Glomerular visceral epithelial cell (primary cell): ENCODE measurements at regions not wholly inside any gene's neighbourhood (a gene's known extent, or its start where the extent isn't known, plus 50 kb on each side); places are given as distances from the start of the nearest gene placed in this dataset.
A peak's percentile ranks its signal among the peaks of the same experiment; 100 is the strongest.

Experiments
- DNase-seq: peaks from one replicate; pipeline ENCODE4 v3.0.0-alpha.2; 2016; ENCODE audit errors: extremely low spot score

DNA sequence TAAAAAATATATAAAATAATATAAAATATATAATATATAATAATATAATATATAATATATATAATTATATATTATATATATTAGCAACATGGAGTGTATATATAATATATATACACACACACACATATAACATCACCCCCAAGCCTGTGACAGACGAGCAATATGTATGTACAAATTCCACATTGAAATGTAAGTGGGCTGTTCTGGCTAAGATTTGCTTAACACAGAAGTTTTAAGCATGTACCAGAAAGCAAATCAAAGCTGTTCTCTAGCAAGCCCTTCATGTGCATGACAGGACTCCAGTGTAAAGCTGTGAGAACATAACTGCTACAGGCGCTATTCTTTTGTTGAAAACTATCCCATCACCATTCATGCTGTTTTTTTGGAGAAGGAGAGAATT, 261.7 kb upstream of the TNP1 start:
- DNase-seq: no peak

DNA sequence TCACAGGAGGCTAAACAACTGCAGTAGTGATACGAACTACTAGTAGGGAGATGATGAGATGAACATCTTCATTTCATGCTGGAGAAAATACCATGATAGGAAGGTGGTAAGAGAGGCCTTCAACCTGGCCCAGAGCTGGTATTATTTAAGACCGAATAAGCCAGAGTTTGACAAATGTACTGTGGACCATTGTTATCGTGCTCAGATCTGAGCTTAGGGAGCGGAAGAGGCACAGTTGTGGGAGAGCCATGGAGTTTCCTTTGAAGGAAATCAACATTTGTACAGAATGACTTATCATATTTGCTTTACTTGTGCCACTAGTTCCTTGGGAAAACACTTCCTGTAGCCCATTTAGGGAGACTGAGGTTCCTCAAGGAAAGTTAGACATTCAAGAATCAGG, 260.6 kb upstream of the TNP1 start:
- DNase-seq: no peak

GRCh38 chr2:217118559-217119284, 258.9 kb upstream of the TNP1 start:
- DNase-seq: no peak

GRCh38 chr2:217117523-217117922, 257.7 kb upstream of the TNP1 start:
- no peak for DNase-seq

DNA sequence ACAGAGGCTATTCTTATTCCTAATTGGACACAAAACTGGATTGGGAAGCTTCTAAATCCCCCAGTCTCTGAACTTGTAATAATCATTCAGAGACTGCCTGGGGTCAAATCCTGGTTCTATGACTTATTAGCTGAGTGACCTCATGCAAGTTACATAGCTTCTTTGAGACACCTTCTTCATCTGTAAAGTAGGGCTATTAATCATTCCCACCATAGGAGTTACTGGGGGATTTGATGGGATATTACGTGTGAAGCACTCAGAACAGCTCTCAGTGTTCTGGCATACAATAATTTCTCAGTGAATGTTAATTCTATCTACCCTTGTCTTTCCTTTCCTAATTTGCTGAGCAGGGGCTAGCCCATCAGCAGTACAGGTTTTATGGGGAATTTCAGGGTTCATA, 256.7 kb upstream of the TNP1 start:
- DNase-seq: no peak

- no peak for DNase-seq
Observed at GRCh38 chr2:217114117-217114516, 254.3 kb upstream of the TNP1 start.

DNA sequence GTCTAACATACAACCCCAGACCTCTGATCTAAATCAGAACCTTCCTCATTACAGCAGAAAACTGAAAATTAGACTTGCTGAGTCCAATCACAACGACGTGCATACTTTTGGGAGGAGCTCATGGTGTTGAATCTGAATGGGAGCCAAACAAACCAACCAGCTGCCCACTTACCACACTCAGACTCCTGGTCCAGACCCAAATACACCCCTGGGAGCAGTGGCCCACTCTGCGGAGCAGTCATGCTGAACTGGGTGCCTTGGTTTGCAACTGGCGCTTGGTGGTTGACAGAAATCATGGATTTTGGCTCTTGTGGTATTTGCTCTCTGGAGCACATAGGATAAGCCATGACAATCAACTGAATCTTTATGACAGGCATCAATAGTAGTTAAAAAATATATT, 253.6 kb upstream of the TNP1 start:
- peak; percentile 65 for DNase-seq

DNA sequence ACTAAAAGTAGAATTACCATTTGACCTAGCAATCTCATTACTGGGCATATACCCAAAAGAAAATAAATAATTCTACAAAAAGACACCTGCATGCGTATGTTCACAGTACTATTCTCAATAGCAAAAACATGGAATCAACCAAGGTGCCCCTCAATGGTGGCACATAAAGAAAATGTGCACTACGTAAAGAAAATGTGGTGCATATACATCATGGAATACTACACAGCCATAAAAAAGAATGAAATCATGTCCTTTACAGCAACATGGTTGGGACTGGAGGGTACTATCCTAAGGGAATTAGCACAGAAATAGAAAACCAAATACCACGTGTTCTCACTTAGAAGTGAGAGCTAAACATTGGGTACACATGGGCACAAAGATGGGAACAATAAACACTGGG, 250.7 kb upstream of the TNP1 start:
- DNase-seq: no peak

GRCh38 chr2:217108575-217109027, 248.7 kb upstream of the TNP1 start:
- no peak for DNase-seq

GRCh38 chr2:217108086-217108485, 248.2 kb upstream of the TNP1 start:
- DNase-seq: no peak

DNA sequence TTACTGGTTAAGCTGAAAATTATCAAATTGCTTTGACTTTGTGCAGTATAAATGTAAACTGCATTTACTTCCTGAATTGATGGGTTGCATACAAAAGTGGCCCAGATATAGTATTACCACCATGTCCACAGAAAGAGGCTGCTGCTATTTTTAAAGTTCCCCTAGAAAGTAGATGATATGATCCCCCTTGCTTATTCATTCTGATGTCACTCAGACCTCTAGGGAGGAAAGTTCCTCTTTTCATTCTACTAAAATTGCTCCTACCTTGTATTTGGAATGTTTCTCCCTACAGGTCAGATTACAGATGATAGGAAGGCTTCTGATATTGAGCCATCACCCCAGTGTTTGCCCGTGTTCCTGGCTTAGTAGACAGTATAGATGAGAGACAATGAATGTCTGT, 247.6 kb upstream of the TNP1 start:
- DNase-seq: no peak

GRCh38 chr2:217106650-217107014, 246.8 kb upstream of the TNP1 start:
- peak; percentile 80 for DNase-seq

DNA sequence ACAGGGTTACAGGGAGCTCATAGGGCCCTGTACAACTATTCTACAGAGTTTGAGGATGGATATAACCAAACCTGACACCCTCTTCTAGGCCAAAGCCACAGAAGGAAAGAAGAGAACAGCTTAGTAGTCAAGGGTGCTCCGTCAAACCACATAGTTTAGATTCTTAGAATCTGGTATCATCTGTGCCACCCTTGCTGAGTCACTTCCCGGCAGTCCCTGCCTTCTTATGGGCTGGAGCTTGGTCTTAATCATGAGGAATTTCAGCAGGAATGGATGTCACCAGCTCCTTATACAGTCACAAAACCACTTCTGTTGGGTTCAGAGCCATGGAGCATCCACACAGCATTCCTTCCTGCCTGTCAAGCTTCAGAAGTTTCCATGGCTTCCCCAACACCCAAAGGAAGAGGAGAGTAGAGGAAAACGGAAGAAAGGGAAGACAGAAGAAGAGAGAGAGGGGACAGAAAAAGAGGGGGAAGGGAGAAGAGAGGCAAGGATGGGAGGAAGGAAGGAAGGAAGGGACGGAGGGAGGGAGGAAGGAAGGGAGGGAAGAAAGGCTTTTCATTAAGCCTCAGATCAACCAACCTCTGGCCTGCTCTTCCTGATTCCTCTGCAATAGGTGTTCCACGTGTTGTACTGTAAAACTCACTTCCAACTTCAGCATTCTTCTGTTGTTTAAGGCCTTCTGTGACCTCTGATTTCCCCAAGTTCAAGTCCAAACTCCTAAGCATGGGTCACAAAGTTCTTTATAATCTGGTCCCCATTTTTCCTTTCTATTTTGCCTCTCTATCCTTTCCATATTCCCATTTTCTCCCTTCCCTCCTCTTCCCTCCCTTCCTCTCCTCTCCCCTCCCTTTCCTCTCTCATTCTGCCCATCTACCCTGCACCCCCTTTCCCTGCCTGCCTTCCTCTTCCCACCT, 246.1 kb upstream of the TNP1 start:
- DNase-seq: peak; percentile 98

- peak; percentile 80 for DNase-seq
Observed at GRCh38 chr2:217103752-217104545, 244.1 kb upstream of the TNP1 start.

DNA sequence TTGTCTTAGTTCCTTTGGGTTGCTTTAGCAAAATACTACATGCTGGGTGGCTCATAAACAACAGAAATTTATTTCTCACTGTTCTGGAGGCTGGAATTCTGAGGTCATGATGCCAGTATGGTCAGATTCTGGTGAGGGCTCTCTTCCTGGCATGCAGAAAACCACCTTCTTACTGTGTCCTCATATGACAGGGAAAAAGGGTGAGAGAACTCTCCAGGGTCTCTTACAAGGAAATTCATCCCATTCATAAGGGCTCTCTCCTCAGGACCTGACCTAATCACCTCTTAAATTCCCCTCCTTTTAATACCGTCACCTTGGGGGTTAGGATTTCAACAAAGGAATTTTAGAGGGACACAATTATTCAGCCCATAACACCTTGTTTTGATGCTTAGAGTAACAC, 243.1 kb upstream of the TNP1 start:
- peak; percentile 78 for DNase-seq

- DNase-seq: no peak
Observed at GRCh38 chr2:217101972-217102371, 242.1 kb upstream of the TNP1 start.

DNA sequence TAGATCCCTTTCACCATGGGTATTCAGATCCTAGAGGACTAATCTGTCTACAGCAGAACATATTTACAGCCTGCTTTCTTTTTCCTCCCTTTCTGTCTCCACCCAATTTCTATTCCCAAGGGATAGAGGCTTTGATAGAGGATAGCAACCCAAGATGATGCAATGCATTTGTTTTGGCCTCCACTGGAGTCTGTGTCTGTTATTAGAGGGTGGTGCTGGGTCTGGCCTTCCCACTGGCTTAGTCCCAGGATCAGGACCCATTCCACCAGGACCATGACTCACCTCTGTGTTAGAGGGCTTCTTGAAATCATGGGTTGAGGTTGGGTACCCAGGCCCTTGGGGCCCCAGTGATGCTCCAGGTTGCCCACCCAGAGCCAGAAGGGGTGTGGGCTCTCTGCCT, 239.7 kb upstream of the TNP1 start:
- DNase-seq: no peak

- no peak for DNase-seq
Observed at GRCh38 chr2:217098435-217098834, 238.6 kb upstream of the TNP1 start.

DNA sequence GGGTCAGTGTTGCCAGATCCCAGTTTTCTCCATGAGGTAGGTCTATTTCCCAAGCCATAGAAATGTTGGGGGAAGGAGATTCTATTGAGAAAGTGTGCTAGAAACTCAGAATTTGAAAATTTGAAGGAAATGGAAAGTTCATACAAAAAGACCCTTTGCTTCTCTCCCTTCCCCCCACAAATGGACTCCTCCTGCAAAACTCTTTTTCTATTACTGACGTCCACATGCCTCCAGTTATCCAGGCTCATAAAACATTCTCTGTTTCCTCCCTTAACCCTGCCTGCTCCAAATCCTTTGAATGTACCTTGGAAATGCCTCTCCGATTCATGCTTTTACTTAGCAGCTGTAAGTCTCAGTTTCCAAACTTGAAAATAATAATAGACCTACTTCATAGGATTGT, 237.5 kb upstream of the TNP1 start:
- no peak for DNase-seq

DNA sequence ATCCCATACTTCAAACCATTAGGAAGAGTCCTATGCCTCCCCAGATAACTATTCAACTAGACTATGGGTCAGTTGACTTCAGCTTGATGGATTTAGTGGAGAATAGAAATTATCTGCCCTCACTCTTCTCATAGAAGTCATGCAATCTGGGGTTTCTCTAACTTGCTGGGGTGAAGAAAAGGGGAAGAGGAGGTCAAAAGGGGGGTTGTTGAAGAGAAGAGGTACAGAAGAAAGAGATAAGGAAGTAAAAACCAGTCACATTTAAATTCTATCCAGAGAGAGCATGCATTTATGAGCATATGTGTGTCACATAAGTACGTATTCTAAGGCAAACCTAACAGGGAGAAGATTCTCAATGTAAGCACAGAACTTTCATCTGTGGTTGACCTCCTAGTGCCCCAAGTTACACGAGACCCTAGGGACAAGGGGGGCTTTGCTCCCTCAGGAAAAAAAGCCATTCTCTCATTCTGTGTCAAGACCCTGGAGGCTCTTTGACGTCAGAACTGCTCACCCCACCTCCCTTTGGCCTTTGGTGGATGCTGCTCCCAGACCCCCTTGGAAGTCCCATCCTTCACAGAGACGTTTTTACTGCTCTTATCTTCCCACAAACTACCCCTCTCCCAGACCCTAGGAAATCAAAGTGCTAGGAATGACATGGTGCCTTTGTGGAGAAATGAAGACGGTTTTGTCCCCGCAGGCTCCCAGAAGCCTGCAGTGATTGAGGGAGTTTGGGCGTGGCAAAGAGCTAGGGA, 236.8 kb upstream of the TNP1 start:
- no peak for DNase-seq

- DNase-seq: peak; percentile 50
Observed at GRCh38 chr2:217095511-217096205, 235.8 kb upstream of the TNP1 start.
